Thoracic aorta (tissue), 2 donors: ENCODE measurements at regions not wholly inside any gene's neighbourhood (a gene's known extent, or its start where the extent isn't known, plus 50 kb on each side); places are given as distances from the start of the nearest gene placed in this dataset.
"Not testable (repeated sequence)": the region's sequence is repeated elsewhere in the genome, so short reads cannot be mapped to it uniquely, and the experiment has no call there.

Experiments
- ATAC-seq: fragments of 150-250 bp; one replicate; pipeline ENCODE4 v1.8.0; 2017; ENCODE audit warnings: low read depth; ENCODE audit not compliant: insufficient number of reproducible peaks, low FRiP score
- DNase-seq: peaks from one replicate; pipeline ENCODE4 v3.0.0-alpha.2; 2020; ENCODE audit warnings: low spot score
- H3K27ac ChIP-seq, 2 donors: fragments of 200-600 bp; sonication (generic); 1 replicate in 1 of 2; 2 replicates in 1 of 2; pipeline ENCODE4 v1.5.1; 2016; ENCODE audit warnings: mild to moderate bottlenecking in 2 of 2, moderate library complexity in 2 of 2
- H3K27me3 ChIP-seq: fragments of 200-600 bp; sonication (generic); replicated peaks from 2 replicates; pipeline ENCODE4 v1.6.0; 2016; ENCODE audit warnings: mild to moderate bottlenecking; ENCODE audit not compliant: insufficient read depth
- H3K36me3 ChIP-seq: fragments of 200-600 bp; sonication (generic); one replicate; pipeline ENCODE4 v1.5.1; 2016
- H3K4me1 ChIP-seq, 2 donors: fragments of 200-600 bp; sonication (generic); 1 replicate in 1 of 2; 2 replicates in 1 of 2; pipeline versions ENCODE4 v1.5.1 to v1.6.0; 2016; ENCODE audit warnings: low read depth in 2 of 2, mild to moderate bottlenecking in 1 of 2; ENCODE audit not compliant: control insufficient read depth in 1 of 2
- H3K4me3 ChIP-seq: fragments of 200-600 bp; sonication (generic); 2 replicates; pipeline ENCODE4 v1.5.1; 2016; ENCODE audit warnings: mild to moderate bottlenecking
- H3K9me3 ChIP-seq: fragments of 200-600 bp; sonication (generic); 2 replicates; pipeline ENCODE4 v1.5.1; 2016
- CTCF ChIP-seq: fragments of 200-600 bp; sonication (generic); IDR thresholded peaks from one replicate; pipeline ENCODE4 v1.5.1; 2019; ENCODE audit warnings: antibody characterized with exemption

- TF ChIP-seq CTCF: no peak
- Histone ChIP-seq H3K27me3 (no peaks in the 10 kb centered on the region), H3K4me1 (no peaks in the 10 kb centered on the region), H3K27ac (no peak overlapping the region), H3K4me3 (no peak overlapping the region), H3K36me3 (no peaks in the 10 kb centered on the region), H3K9me3 (peaks cover 3% of the 10 kb centered on the region)
- no peak for ATAC-seq
- no peak for DNase-seq
Measured at GRCh38 chr7:159306012-159306411, 161.3 kb upstream of the VIPR2 start.

- not testable (repeated sequence) for DNase-seq, H3K27ac ChIP-seq, H3K36me3 ChIP-seq, H3K4me1 ChIP-seq, H3K4me3 ChIP-seq, H3K27me3 ChIP-seq, ATAC-seq, H3K9me3 ChIP-seq
Measured at GRCh38 chr7:159305185-159305584, 160.5 kb upstream of the VIPR2 start.

- not testable (repeated sequence) for H3K27ac ChIP-seq, H3K4me3 ChIP-seq, H3K36me3 ChIP-seq, H3K9me3 ChIP-seq, ATAC-seq, H3K27me3 ChIP-seq, H3K4me1 ChIP-seq, DNase-seq
Measured at GRCh38 chr7:159303510-159303909, 158.8 kb upstream of the VIPR2 start.

GRCh38 chr7:159296093-159296681, 151.5 kb upstream of the VIPR2 start:
- Histone ChIP-seq H3K36me3 (no peaks in the 10 kb centered on the region), H3K9me3 (peaks cover 3% of the 10 kb centered on the region), H3K4me3 (no peak overlapping the region), H3K27ac (no peak overlapping the region), H3K27me3 (no peaks in the 10 kb centered on the region), H3K4me1 (peaks cover 5 to 9% of the 10 kb centered on the region in 2 donors)
- no peak for TF ChIP-seq CTCF
- DNase-seq (no peak), ATAC-seq (no peak)

- not testable (repeated sequence) for H3K27ac ChIP-seq, H3K27me3 ChIP-seq, H3K4me1 ChIP-seq, ATAC-seq, H3K9me3 ChIP-seq, H3K4me3 ChIP-seq, H3K36me3 ChIP-seq, DNase-seq
Measured at GRCh38 chr7:159286487-159286886, 141.8 kb upstream of the VIPR2 start.

- Histone ChIP-seq H3K27ac (no peak overlapping the region), H3K9me3 (no peaks in the 10 kb centered on the region), H3K36me3 (no peaks in the 10 kb centered on the region), H3K27me3 (no peaks in the 10 kb centered on the region), H3K4me3 (no peak overlapping the region), H3K4me1 (no peaks in the 10 kb centered on the region)
- ATAC-seq (no peak), DNase-seq (no peak)
- no peak for TF ChIP-seq CTCF
Measured at GRCh38 chr7:159281573-159281972, 136.9 kb upstream of the VIPR2 start.

- Histone ChIP-seq H3K4me3 (no peak overlapping the region), H3K4me1 (no peaks in the 10 kb centered on the region), H3K9me3 (no peaks in the 10 kb centered on the region), H3K36me3 (no peaks in the 10 kb centered on the region), H3K27me3 (no peaks in the 10 kb centered on the region), H3K27ac (no peak overlapping the region)
- no peak for ATAC-seq
- DNase-seq: no peak
- TF ChIP-seq CTCF: no peak
Measured at GRCh38 chr7:159280008-159280407, 135.3 kb upstream of the VIPR2 start.
